Mucosa of descending colon (tissue), 3 donors: ENCODE measurements at regions not wholly inside any gene's neighbourhood (a gene's known extent, or its start where the extent isn't known, plus 50 kb on each side); places are given as distances from the start of the nearest gene placed in this dataset.

ENCODE experiments used
- ATAC-seq: fragments of 200-7000 bp; cut with Tn5 transposase; one replicate; pipeline ENCODE4 v1.9.1; 2020; ENCODE audit warnings: mild to moderate bottlenecking, moderate library complexity
- DNase-seq, 3 donors: peaks; one replicate each; pipeline ENCODE4 v3.0.0-alpha.2; 2020
- H3K36me3 ChIP-seq: fragments of 200-600 bp; one replicate; pipeline ENCODE4 v1.8.0; 2021; ENCODE audit warnings: low read depth, mild to moderate bottlenecking
- H3K4me1 ChIP-seq: fragments of 200-600 bp; one replicate; pipeline ENCODE4 v1.8.0; 2021; ENCODE audit warnings: low read depth, mild to moderate bottlenecking
- H3K4me3 ChIP-seq: fragments of 200-600 bp; one replicate; pipeline ENCODE4 v1.8.0; 2021; ENCODE audit warnings: mild to moderate bottlenecking
- H3K9me3 ChIP-seq: fragments of 200-600 bp; one replicate; pipeline ENCODE4 v1.8.0; 2021; ENCODE audit warnings: mild to moderate bottlenecking
- CTCF ChIP-seq: fragments of 200-600 bp; IDR thresholded peaks from one replicate; pipeline ENCODE4 v1.8.0; 2022; ENCODE audit warnings: antibody characterized with exemption, mild to moderate bottlenecking
- intact Hi-C, 2 donors: fragments of 100-400 bp; cut with DNase I in 1 of 2; cut with micrococcal nuclease in 1 of 2; formaldehyde crosslinking; loops; one replicate each; pipeline versions ENCODE4 v1.11.0 to v1.11.1; 2022; cut with DNase I, micrococcal nuclease
- donor health status: DM: no; HTN: no; CAD: no; lungs with moderate emphysema.
- donor health status: DM: no; HTN: no; CAD: no.
- donor health status: DM: no; HTN: yes; CAD: no.

- no peak overlapping the region for H3K4me3 ChIP-seq
- no peak for TF ChIP-seq CTCF
- ATAC-seq (no peak), DNase-seq (no peak)
- intact Hi-C loops, result no loop called here
- no peaks in the 10 kb centered on the region for H3K9me3 ChIP-seq
- no peaks in the 10 kb centered on the region for H3K4me1 ChIP-seq
- H3K36me3 ChIP-seq, result no peaks in the 10 kb centered on the region
Measured at GRCh38 chr2:20900052-20900636, 77.2 kb upstream of the LDAH start.

- ATAC-seq (no peak), DNase-seq (no peak)
- intact Hi-C loops, result no loop called here
- Histone ChIP-seq H3K4me3 (no peak overlapping the region), H3K36me3 (no peaks in the 10 kb centered on the region), H3K4me1 (no peaks in the 10 kb centered on the region), H3K9me3 (no peaks in the 10 kb centered on the region)
- no peak for TF ChIP-seq CTCF
Measured at GRCh38 chr2:20897874-20898453, 75.1 kb upstream of the LDAH start.

- Histone ChIP-seq H3K4me1 (no peaks in the 10 kb centered on the region), H3K36me3 (no peaks in the 10 kb centered on the region), H3K9me3 (no peaks in the 10 kb centered on the region), H3K4me3 (no peak overlapping the region)
- ATAC-seq (no peak), DNase-seq (no peak)
- intact Hi-C loops, result no loop called here
- no peak for TF ChIP-seq CTCF
Measured at GRCh38 chr2:20897047-20897446, 74.1 kb upstream of the LDAH start.

GRCh38 chr2:20884829-20885228 lies 61.9 kb upstream of the LDAH start:
- intact Hi-C loops, result no loop called here
- ATAC-seq, result no peak
- H3K4me3 ChIP-seq, result no peak overlapping the region

GRCh38 chr2:20882466-20883170 lies 59.7 kb upstream of the LDAH start:
- no peak for DNase-seq
- H3K4me3 ChIP-seq, result no peak overlapping the region
- H3K36me3 ChIP-seq, result no peaks in the 10 kb centered on the region
- intact Hi-C loops, result no loop called here
- no peak for TF ChIP-seq CTCF
- H3K4me1 ChIP-seq, result no peaks in the 10 kb centered on the region
- no peaks in the 10 kb centered on the region for H3K9me3 ChIP-seq
- ATAC-seq, result no peak

More at GRCh38 chr2:20884829-20885228, 61.9 kb upstream of the LDAH start:
- no peaks in the 10 kb centered on the region for H3K9me3 ChIP-seq
- no peak for DNase-seq
- TF ChIP-seq CTCF, result no peak
- H3K4me1 ChIP-seq, result no peaks in the 10 kb centered on the region
- H3K36me3 ChIP-seq, result no peaks in the 10 kb centered on the region
